ENCODE measurements at regions not wholly inside any gene's neighbourhood (a gene's known extent, or its start where the extent isn't known, plus 50 kb on each side); places are given as distances from the start of the nearest gene placed in this dataset.

- H3K9me3 Mint-ChIP-seq (ENCODE audit: low read depth) = no peaks in the 10 kb centered on the region
- H3K4me1 Mint-ChIP-seq (ENCODE audit: low read depth) = peaks cover 13% of the 10 kb centered on the region
- no peaks in the 10 kb centered on the region for H3K27me3 Mint-ChIP-seq (ENCODE audit: low read depth)
- no peaks in the 10 kb centered on the region for H3K36me3 Mint-ChIP-seq (ENCODE audit: low read depth)
- no peak overlapping the region for H3K4me3 Mint-ChIP-seq (ENCODE audit: unreplicated experiment)
- H3K27ac Mint-ChIP-seq (ENCODE audit: unreplicated experiment) = no peak overlapping the region
- TF ChIP-seq CTCF (IDR thresholded peaks at IDR 0.05) = no peak
- no peak for DNase-seq (ENCODE audit: low spot score)
Measured at GRCh38 chr7:91633013-91633441, 247.5 kb downstream of the MTERF1 start.

GRCh38 chr7:91634485-91635177 lies 245.9 kb downstream of the MTERF1 start:
- no peak for TF ChIP-seq CTCF (IDR thresholded peaks at IDR 0.05)
- Mint-ChIP-seq H3K4me3 (ENCODE audit: unreplicated experiment) (no peak overlapping the region), H3K27ac (ENCODE audit: unreplicated experiment) (no peak overlapping the region)

GRCh38 chr7:91636129-91636724 lies 244.3 kb downstream of the MTERF1 start:
- Mint-ChIP-seq H3K36me3 (ENCODE audit: low read depth) (no peaks in the 10 kb centered on the region), H3K27ac (ENCODE audit: unreplicated experiment) (no peak overlapping the region), H3K9me3 (ENCODE audit: low read depth) (no peaks in the 10 kb centered on the region), H3K4me3 (ENCODE audit: unreplicated experiment) (no peak overlapping the region), H3K4me1 (ENCODE audit: low read depth) (no peaks in the 10 kb centered on the region), H3K27me3 (ENCODE audit: low read depth) (no peaks in the 10 kb centered on the region)
- no peak for DNase-seq (ENCODE audit: low spot score)
- peak; percentile 79 for TF ChIP-seq CTCF (IDR thresholded peaks at IDR 0.05)

More at GRCh38 chr7:91634485-91635177, 245.9 kb downstream of the MTERF1 start:
- no peak for DNase-seq (ENCODE audit: low spot score)
- Mint-ChIP-seq H3K27me3 (ENCODE audit: low read depth) (no peaks in the 10 kb centered on the region), H3K9me3 (ENCODE audit: low read depth) (no peaks in the 10 kb centered on the region), H3K4me1 (ENCODE audit: low read depth) (no peaks in the 10 kb centered on the region), H3K36me3 (ENCODE audit: low read depth) (no peaks in the 10 kb centered on the region)

GRCh38 chr7:91636728-91637127 lies 243.8 kb downstream of the MTERF1 start:
- Mint-ChIP-seq H3K27ac (ENCODE audit: unreplicated experiment) (no peak overlapping the region), H3K36me3 (ENCODE audit: low read depth) (no peaks in the 10 kb centered on the region), H3K27me3 (ENCODE audit: low read depth) (no peaks in the 10 kb centered on the region), H3K4me3 (ENCODE audit: unreplicated experiment) (no peak overlapping the region), H3K9me3 (ENCODE audit: low read depth) (no peaks in the 10 kb centered on the region), H3K4me1 (ENCODE audit: low read depth) (no peaks in the 10 kb centered on the region)
- TF ChIP-seq CTCF (IDR thresholded peaks at IDR 0.05) = no peak
- no peak for DNase-seq (ENCODE audit: low spot score)

GRCh38 chr7:91644256-91644655 lies 236.2 kb downstream of the MTERF1 start:
- Mint-ChIP-seq H3K4me1 (ENCODE audit: low read depth) (no peaks in the 10 kb centered on the region), H3K9me3 (ENCODE audit: low read depth) (peaks cover 4% of the 10 kb centered on the region), H3K36me3 (ENCODE audit: low read depth) (no peaks in the 10 kb centered on the region), H3K4me3 (ENCODE audit: unreplicated experiment) (no peak overlapping the region), H3K27me3 (ENCODE audit: low read depth) (peaks cover 4% of the 10 kb centered on the region), H3K27ac (ENCODE audit: unreplicated experiment) (no peak overlapping the region)
- DNase-seq (ENCODE audit: low spot score) = no peak
- TF ChIP-seq CTCF (IDR thresholded peaks at IDR 0.05) = no peak

Data from chondrocyte (in vitro differentiated cells).